ENCODE measurements at regions not wholly inside any gene's neighbourhood (a gene's known extent, or its start where the extent isn't known, plus 50 kb on each side); places are given as distances from the start of the nearest gene placed in this dataset.

DNA sequence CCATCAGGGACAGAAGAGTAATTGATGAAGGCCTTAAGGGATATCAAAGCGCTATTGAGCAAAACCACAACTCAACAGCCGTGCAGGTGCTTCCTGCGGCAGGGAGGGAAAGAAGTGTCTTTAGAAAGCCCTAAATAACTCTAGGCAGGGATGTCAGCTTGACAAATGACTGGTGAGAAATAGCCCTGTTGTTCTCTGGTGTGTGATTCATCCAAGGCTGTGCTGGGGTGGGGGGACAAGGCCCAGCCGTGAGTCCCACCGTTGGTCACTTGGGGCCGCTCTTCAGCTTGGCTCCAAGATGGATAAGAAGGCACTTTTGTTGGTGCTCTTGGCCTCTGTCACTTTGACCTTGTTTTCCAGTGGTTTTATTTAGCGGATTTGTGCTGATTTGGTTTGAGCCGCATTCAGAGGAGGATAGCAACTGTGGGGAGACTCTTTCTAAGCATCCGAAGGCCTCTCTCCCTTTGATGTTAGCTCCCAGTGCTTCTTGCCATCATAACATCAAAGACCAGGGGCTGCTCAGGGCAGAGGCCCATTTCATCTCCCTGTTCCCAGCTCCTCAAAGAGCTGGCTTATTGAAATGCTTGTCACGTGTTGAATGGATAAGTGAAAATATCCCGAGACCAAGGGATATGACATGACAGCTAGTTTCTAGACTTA, 130.3 kb upstream of the SERP2 start:
- H3K9me3 ChIP-seq = no peaks in the 10 kb centered on the region
- no peak overlapping the region for H3K4me3 ChIP-seq
- H3K27me3 ChIP-seq = no peaks in the 10 kb centered on the region
- intact Hi-C loops (cut with DNase I; ENCODE audit: low total_unique reads) = no loop called here
- no peak for TF ChIP-seq POLR2A (IDR thresholded peaks at IDR 0.05)
- TF ChIP-seq, protein P1, sequence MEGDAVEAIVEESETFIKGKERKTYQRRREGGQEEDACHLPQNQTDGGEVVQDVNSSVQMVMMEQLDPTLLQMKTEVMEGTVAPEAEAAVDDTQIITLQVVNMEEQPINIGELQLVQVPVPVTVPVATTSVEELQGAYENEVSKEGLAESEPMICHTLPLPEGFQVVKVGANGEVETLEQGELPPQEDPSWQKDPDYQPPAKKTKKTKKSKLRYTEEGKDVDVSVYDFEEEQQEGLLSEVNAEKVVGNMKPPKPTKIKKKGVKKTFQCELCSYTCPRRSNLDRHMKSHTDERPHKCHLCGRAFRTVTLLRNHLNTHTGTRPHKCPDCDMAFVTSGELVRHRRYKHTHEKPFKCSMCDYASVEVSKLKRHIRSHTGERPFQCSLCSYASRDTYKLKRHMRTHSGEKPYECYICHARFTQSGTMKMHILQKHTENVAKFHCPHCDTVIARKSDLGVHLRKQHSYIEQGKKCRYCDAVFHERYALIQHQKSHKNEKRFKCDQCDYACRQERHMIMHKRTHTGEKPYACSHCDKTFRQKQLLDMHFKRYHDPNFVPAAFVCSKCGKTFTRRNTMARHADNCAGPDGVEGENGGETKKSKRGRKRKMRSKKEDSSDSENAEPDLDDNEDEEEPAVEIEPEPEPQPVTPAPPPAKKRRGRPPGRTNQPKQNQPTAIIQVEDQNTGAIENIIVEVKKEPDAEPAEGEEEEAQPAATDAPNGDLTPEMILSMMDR (IDR thresholded peaks at IDR 0.05) = peak; percentile 21 to 57 (median 40)
- no peaks in the 10 kb centered on the region for H3K36me3 ChIP-seq
- H3K4me1 ChIP-seq = no peaks in the 10 kb centered on the region
- DNase-seq = peak in 1 of 2 donors; percentile 61
- H3K27ac ChIP-seq = peak overlapping the region; percentile 48 to 65

DNA sequence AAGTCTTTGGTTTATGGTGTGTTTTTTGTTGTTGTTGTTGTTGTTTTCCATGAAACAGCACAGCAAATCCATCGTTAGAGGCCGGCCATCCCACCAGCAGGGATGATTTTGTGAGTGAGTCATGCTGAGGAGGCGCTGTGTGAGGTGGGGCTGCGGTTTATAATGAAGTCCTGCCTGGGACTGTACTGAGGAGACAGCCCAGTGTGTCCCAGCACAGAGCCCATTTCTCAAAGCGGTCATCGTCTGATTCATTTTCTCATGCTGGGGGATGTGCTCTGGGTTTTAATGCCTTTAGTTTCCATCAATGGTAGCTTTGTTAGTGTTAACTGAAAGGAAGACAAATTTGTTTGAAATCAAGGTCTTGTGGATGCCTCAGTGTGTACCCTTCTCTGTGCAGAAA, 129.3 kb upstream of the SERP2 start:
- DNase-seq = no peak
- Histone ChIP-seq H3K36me3 (no peaks in the 10 kb centered on the region), H3K4me1 (no peaks in the 10 kb centered on the region), H3K27me3 (no peaks in the 10 kb centered on the region), H3K4me3 (no peak overlapping the region), H3K9me3 (no peaks in the 10 kb centered on the region), H3K27ac (peak overlapping the region; percentile 44 to 65)
- intact Hi-C loops (cut with DNase I; ENCODE audit: low total_unique reads) = no loop called here
- TF ChIP-seq POLR2A (IDR thresholded peaks at IDR 0.05) = no peak
- TF ChIP-seq, protein P1 (IDR thresholded peaks at IDR 0.05) = no peak

DNA sequence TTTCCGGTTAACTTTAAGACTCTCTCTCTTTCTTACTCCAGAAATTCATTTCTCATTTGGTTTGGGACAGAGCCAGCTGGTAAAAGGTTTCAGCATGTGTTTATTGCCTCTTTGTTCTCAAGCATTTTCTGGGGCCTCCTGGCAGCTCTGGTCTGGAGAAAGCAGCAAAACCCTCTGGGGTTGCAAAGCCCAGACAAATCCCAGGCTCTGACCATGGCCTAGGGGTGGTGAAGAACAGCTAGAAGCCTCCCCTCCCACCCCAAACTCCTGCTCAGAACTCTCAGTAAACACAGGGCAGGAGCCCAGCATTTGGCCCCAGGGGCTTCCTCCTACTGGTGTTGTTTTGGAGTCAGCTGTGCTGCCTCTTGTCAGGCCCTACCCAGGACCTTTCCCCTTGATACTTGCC, 124.2 kb upstream of the SERP2 start:
- intact Hi-C loops (cut with DNase I; ENCODE audit: low total_unique reads) = no loop called here
- Histone ChIP-seq H3K9me3 (no peaks in the 10 kb centered on the region), H3K4me3 (no peak overlapping the region), H3K27me3 (no peaks in the 10 kb centered on the region), H3K27ac (peak overlapping the region; percentile 62 to 75), H3K4me1 (no peaks in the 10 kb centered on the region), H3K36me3 (no peaks in the 10 kb centered on the region)
- peak; percentile 46 to 66 for DNase-seq
- no peak for TF ChIP-seq POLR2A (IDR thresholded peaks at IDR 0.05)
- TF ChIP-seq, protein P1 (IDR thresholded peaks at IDR 0.05) = no peak

DNA sequence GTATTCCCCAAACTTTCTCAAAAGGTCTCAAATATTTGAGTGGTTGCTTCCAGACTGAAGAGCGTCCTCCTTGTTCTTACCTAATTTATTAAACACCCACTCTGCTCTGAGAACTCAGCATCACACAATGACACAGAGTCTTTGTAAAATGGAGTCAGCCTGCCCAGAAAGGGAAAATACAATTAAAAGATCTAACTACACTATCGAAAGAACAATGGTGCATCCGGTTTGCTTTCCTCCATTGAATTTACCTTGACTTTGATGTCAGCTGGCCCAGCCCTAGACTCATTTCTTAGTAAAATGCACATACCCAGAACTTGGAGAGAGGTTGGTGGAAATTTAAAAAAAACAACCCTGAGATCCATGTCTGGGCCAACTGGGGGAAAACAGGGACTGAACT, 120.7 kb upstream of the SERP2 start:
- Histone ChIP-seq H3K4me3 (no peak overlapping the region), H3K27ac (peak overlapping the region; percentile 18 to 35), H3K36me3 (no peaks in the 10 kb centered on the region), H3K4me1 (no peaks in the 10 kb centered on the region), H3K27me3 (no peaks in the 10 kb centered on the region), H3K9me3 (no peaks in the 10 kb centered on the region)
- DNase-seq = no peak
- no peak for TF ChIP-seq POLR2A (IDR thresholded peaks at IDR 0.05)
- TF ChIP-seq, protein P1 (IDR thresholded peaks at IDR 0.05) = no peak
- intact Hi-C loops (cut with DNase I; ENCODE audit: low total_unique reads) = no loop called here

- TF ChIP-seq POLR2A (IDR thresholded peaks at IDR 0.05) = no peak
- TF ChIP-seq, protein P1 (IDR thresholded peaks at IDR 0.05) = no peak
- DNase-seq = no peak
- no peak overlapping the region for H3K4me3 ChIP-seq
- intact Hi-C loops (cut with DNase I; ENCODE audit: low total_unique reads) = no loop called here
- H3K36me3 ChIP-seq = no peaks in the 10 kb centered on the region
- no peaks in the 10 kb centered on the region for H3K27me3 ChIP-seq
- no peaks in the 10 kb centered on the region for H3K4me1 ChIP-seq
- H3K27ac ChIP-seq = no peak overlapping the region
- H3K9me3 ChIP-seq = no peaks in the 10 kb centered on the region
Measured at GRCh38 chr13:44255771-44256364, 117.8 kb upstream of the SERP2 start.

Data from uterus (tissue), 3 donors.